NK-92 (cell line): ENCODE measurements at regions not wholly inside any gene's neighbourhood (a gene's known extent, or its start where the extent isn't known, plus 50 kb on each side); places are given as distances from the start of the nearest gene placed in this dataset.

ENCODE experiments used
- DNase-seq: peaks from one replicate; lab custom pipeline; 2025; ENCODE audit not compliant: unreplicated experiment; lab: John Stamatoyannopoulos, UW

- DNase-seq: no peak
Measured at GRCh38 chr2:144886862-144887261, 366.9 kb upstream of the ZEB2 start.

- no peak for DNase-seq
Measured at GRCh38 chr2:144877893-144878292, 358.0 kb upstream of the ZEB2 start.

DNA sequence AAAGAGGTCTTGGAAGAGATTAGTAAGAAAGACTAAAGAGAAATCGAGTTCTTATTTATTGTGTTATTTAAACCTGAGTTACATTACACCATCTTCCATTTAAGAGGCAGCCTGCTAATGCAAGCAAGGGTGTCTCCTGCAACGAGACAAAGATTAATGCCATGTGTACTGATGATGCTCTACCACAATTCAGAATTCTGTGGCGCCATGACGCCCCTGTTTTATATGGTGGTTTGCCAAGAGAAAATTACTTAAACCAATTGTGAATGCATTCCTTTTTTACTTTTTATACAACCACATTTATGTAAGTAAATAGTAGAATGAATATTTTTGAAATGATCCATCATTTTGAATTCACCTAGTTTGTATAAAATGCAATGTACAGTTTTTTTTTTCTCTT lies 356.1 kb upstream of the ZEB2 start:
- no peak for DNase-seq

- no peak for DNase-seq
Measured at GRCh38 chr2:144875290-144875969, 355.5 kb upstream of the ZEB2 start.

- no peak for DNase-seq
Measured at GRCh38 chr2:144865670-144866069, 345.8 kb upstream of the ZEB2 start.

DNA sequence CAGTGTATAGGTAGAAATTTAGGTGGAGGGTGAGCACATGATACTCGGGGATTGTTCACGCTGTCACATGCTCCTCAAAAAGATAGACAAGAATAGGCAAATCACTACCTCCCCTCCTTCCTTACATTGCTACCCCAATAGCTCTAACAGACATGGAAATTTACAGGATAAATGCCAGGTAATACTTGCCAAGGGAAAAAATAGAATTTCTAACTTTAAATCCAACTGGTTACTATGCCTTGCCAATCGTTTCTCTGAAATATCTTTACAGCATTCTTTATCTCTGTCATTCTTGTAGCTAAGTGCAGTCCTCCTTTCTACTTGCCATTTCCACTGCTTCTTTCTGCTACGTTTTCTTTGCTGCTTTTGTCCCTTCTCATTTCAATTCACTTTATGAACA lies 339.8 kb upstream of the ZEB2 start:
- no peak for DNase-seq

- no peak for DNase-seq
Measured at GRCh38 chr2:144858211-144858610, 338.3 kb upstream of the ZEB2 start.

DNA sequence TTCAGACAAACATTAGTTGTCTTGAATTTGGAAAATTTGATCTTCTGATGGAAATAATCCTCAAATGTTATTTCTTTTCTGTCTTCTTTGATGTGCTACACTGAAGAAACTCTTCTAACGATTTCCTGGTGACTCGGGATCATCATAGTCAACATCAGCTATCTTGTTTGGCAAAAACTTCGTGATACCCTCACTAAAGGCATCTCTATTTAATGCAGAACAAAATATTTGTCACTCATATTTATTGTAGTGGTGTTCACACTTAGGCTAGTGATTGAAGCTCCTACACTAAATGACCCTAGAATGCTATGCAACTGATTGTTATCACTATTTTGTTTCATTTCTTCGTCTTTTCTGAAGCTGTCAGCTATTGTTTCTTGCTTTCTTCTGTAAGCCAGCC lies 334.7 kb upstream of the ZEB2 start:
- DNase-seq: no peak

DNA sequence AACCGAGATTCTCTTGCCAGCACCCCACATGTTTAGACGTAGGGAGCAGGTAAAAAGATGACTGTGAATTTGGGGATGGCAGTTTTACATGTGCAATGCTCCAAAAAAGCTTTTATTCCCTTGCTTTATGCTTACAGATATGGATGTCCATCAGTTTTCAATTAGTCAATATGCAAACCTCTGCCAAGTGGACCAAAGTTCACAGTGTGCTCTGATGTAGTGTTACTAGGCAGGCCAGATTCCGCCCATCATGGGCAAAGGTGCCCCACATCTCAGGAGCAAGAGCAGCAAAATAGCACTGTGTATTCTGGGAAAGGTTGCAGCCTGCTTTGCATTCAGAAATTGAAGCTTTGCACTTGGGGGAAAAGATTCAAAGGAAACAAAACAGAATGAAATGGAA lies 329.7 kb upstream of the ZEB2 start:
- DNase-seq: no peak

- DNase-seq: no peak
Measured at GRCh38 chr2:144848423-144848822, 328.5 kb upstream of the ZEB2 start.

DNA sequence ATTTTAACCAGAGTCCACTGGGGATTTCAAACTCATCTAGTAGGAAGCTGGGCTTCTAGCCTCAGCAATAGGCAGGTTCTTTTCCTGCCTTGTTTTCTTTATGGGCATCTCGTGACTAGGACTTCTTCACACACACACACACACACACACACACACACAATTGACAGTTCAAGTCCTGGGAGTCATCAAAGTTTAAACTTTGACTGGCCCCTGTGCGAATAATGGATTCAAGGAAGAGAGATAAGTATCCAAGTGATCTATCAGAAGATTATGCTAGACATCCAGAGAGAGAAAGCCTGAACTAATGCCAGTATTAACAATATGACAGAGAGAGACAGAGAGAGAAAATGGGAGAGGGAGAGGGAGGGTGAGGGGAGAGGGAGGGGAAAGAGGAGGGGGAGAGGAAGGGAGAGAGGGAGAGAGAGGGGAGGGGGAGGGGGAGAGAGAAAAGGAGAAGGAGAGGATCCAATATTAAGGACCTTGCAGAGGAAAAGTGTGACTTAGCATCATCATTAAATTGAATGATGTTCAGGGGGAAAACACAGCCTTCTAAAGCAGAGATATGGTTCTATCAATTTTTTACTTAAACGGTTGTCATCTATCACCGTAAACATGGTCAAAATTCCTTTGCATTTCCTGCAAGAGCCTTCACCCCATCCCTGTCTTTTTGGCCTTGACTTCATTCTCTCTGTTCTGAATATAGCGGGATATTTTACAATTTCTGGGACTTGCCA lies 327.6 kb upstream of the ZEB2 start:
- DNase-seq: no peak

- DNase-seq: no peak
Measured at GRCh38 chr2:144836635-144837350, 316.9 kb upstream of the ZEB2 start.

- no peak for DNase-seq
Measured at GRCh38 chr2:144835634-144836350, 315.9 kb upstream of the ZEB2 start.

DNA sequence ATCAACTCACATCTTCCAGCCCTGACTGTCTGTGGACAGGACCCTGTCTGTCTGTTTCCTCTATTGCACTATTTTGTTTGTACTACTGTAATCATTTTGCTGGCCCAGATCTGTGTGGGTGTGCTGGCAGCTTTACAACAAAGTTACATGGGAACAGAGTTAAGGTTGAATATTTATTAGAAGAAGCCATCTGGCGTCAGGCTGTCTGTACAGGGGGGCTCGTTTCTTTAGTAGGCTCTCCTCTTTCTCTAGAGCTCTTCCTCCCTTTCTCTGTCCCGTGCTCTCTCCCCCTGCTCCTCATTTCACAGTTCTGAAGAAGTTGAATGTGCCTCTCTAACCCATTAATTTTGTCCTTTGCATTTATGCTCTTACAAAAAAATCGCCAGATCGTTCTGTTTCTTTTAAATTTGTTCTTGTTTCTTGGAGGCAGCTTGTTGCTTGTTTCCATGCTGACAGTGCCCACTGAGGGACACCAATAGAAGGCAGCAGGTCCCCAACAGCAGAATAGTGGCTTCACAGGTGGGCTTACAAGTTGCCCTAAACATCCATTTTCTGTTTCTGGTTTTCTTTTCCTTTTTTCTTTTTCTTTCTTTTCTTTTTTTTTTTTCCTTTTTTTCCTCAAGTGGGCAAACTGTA lies 315.2 kb upstream of the ZEB2 start:
- no peak for DNase-seq

- no peak for DNase-seq
Measured at GRCh38 chr2:144834363-144834762, 314.4 kb upstream of the ZEB2 start.

GRCh38 chr2:144833075-144833637 lies 313.2 kb upstream of the ZEB2 start:
- DNase-seq: no peak

DNA sequence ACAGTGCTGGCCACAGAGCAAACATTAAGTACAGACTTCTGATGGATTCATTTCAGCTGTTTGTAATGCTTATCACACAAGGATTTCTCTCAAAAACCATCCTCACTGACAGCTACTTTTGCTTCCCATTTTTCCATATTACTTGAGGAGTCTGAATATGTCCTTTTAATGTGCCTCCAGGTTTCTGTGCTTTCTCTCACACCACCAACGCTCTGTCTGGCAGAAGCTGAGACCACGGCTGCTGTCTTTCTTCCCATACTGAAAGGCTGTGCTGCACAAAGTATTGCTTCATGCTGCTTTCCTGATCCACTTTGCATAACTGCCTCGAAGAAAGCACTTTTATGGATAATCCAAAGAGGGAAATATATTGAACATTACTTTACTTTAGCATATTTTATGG lies 312.1 kb upstream of the ZEB2 start:
- no peak for DNase-seq

- no peak for DNase-seq
Measured at GRCh38 chr2:144830543-144830942, 310.6 kb upstream of the ZEB2 start.

GRCh38 chr2:144827404-144827803 lies 307.5 kb upstream of the ZEB2 start:
- no peak for DNase-seq

DNA sequence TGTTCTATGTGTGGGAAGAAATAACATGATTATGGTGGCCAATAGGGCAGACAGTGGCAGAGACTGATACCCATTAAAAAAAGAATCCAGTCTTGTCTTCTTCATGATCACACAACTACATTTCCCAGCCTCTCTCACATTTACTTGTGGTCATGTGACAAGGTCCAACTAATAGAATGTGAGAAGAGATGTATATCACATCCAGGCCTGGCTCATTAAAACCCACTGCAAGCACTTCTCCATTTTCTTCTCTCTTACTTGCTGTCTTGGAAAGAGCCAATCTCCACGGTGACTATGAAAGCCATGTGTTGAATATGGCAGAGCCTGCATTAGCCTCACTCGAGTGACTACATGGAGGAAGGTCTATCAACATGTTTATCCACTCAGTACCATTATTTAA lies 306.2 kb upstream of the ZEB2 start:
- no peak for DNase-seq
